Urothelium cell line (cell line): ENCODE measurements at regions not wholly inside any gene's neighbourhood (a gene's known extent, or its start where the extent isn't known, plus 50 kb on each side); places are given as distances from the start of the nearest gene placed in this dataset.
"Not testable (repeated sequence)": the region's sequence is repeated elsewhere in the genome, so short reads cannot be mapped to it uniquely, and the experiment has no call there.

Experiments used
- DNase-seq: peaks from one replicate; pipeline ENCODE4 v3.0.0; 2011; ENCODE audit warnings: low spot score, mixed read lengths
- FAIRE-seq: peaks from 2 replicates; lab custom pipeline; 2011; peaks lifted over from hg19 to GRCh38; lab: Jason Lieb, UNC

DNA sequence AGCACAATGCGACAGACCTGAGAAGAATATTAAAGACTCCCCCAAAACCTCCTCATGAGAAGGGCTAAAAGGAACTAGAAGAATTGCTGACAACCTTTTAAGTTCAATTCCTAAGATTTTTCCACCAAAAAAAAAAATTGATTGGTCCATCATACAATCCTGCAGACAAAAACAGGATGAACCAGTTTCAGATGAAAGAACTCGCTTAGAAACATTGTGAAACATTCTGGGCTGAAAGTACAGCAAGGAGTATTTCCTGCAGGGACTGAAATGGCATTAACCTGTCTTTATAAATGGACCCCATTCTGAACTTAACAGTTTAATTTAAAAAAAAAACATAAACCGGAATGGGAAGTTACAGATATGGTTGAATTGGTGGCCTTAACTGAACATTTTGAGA lies 96.0 kb upstream of the FAM174B start:
- FAIRE-seq: no peak
- no peak for DNase-seq

DNA sequence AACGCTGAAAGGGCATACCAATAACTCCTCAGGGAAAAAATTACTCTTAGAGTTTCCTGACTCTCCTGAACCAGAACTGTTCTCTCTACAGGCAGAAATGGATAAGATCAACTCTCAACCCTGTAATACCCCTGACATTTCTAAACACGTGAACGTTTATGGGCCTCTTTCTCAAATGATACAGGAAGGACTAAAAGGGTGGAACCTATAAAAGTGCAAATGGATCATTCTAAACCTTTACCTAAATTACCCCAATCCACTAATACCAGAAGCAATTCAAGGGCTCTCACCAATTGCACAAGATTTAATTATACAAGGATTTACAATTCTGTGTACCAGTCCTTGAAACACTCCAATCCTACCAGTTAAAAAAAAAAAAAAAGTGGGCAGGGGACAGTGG lies 98.0 kb upstream of the FAM174B start:
- FAIRE-seq: no peak
- DNase-seq: no peak

DNA sequence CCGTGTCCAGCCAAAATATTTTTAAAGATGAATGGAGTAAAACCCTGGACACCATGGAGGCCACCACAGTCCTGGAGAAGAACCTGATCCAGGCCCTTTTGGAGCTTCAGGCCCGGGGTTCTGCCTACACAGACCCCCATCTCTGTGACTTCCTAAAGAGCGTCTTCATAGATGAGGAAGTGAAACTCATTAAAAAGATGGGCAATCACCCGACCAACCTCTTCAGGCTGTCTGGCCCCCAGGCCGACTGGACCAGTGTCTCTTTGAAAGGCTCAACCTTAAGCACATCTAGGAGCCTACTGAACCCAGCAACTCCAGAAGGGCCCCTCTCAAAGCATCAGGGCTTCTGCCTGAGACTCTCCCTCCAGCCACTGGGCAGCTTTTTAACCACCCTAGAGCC lies 107.9 kb upstream of the FAM174B start:
- FAIRE-seq (no peak), DNase-seq (no peak)

DNA sequence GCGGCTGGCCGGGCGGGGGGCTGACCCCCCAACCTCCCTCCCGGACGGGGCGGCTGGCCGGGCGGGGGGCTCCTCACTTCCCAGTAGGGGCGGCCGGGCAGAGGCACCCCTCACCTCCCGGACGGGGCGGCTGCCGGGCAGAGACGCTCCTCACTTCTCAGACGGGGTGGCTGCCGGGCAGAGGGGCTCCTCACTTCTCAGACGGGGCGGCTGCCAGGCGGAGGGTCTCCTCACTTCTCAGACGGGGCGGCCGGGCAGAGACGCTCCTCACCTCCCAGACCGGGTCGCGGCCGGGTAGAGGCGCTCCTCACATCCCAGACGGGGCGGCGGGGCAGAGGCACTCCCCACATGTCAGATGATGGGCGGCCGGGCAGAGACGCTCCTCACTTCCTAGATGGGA lies 112.6 kb upstream of the FAM174B start:
- not testable (repeated sequence) for FAIRE-seq

DNA sequence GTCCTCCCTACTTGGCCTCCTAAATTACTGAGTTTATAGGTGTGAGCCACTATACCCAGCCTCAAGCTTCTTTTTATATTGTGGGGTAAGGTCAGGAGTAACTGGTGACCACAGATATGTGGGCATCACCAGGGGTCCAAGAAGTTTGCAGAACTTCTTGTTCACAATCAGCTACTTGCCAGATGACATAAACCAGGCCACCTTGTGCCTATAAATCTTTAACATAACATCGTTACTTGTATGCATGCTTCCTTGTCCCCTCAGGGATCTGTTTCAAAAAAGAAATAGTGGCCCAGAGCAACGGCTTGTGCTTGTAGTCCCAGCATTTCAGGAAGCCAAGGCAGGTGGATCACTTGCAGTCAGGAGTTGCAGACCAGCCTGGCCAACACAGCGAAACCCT lies 115.1 kb upstream of the FAM174B start:
- FAIRE-seq: no peak
- DNase-seq: no peak

More for the DNA sequence above, 112.6 kb upstream of the FAM174B start:
- not testable (repeated sequence) for DNase-seq

DNA sequence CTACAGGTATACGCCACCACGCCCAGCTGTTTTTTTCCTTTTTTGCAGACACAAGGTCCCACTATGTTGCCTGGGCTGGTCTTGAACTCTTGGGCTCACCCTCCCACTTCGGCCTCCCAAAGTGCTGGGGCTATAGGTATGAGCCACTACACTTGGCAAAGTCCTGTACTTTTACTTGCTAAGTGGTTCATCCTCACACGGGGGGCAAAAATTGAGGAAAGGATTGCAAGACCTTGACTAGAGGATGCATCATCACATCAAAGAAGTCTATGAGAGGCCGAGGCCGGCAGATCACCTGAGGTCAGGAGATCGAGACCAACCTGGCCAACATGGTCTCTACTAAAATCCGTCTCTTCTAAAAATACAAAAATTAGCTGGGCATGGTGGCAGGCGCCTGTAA lies 116.5 kb upstream of the FAM174B start:
- no peak for FAIRE-seq

DNA sequence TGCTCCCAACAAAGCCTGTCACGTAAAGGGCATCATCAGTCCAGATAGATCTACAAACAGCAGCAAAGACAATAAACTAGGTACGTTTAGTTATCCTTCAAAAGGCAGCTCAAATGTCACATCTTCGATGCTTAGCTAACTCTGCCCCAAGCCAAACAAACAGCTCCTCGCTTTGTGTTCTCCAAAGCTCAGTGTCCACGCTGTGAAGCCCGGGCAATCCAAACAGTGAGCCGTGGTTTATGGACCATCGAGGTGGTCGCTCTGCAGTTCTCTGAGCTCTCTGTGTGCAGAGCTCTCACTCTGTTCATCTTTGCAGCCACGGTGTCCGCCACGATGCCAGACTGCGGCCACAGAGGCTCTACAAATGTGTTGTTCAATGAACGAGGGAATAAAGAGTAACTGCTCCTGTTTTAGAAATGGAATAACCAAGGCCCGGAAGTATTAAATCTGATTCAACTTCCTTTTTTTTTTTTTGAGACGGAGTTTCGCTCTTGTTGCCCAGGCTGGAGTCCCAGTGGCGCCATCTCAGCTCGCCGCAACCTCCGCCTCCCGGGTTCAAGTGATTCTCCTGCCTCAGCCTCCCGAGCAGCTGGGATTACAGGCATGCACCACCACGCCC lies 117.2 kb upstream of the FAM174B start:
- FAIRE-seq (no peak), DNase-seq (no peak)

More for the DNA sequence above, 116.5 kb upstream of the FAM174B start:
- no peak for DNase-seq

DNA sequence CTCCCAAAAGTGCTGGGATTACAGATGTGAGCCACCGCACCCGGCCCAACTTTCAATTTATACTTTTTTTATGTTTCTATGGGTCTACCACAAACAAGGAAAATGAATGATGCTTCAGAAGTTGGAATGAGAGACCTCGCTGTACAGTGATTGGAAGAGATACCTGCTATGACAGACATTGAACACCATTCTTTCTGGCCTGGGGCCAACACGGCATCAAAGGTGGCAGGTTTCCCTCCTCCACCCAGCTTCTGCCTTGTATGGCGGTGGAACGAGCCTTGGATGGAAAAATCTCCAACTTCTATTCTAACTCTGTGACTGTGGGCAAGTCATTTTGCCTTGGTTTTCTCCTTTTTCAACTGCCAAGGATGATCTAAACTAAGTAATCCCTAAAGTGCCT lies 117.8 kb upstream of the FAM174B start:
- FAIRE-seq: no peak
- no peak for DNase-seq

DNA sequence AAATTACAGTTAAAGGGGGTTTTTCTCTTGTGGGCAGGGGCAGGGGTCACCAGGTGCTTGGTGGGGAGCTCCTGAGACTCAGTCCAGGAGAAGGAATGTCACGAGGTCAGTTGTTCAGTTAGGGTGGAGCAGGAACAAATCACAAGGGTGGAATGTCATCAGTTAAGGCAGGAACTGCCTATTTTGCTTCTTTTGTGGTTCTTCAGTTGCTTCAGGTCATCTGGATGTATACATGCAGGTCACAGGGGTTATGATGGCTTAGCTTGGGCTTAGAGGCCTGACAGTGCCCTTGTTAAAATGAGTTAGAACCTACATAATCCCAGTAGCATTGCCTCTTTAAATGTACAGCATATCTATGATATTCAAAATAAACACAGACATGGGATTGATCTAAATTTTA lies 120.2 kb upstream of the CHD2 start:
- DNase-seq (no peak), FAIRE-seq (no peak)

DNA sequence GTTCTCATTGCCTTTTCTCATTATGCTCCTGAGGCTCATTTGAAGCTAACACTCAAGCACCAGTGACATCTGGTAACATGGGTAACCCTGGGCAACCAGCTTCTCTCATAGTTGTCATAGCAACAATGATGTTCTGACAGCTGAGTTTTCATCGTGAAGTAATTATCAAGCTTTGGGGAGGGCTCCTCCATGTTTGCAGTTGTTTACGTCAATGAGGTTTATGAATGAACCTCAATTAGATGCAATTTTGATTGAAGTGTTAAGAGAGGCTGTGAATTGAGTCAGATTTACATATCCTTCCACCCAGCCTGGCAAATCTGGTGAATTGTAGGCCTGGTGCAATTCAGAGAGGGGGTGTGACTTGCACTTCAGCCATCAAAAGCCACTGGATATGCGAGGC lies 119.3 kb upstream of the CHD2 start:
- DNase-seq (no peak), FAIRE-seq (no peak)

DNA sequence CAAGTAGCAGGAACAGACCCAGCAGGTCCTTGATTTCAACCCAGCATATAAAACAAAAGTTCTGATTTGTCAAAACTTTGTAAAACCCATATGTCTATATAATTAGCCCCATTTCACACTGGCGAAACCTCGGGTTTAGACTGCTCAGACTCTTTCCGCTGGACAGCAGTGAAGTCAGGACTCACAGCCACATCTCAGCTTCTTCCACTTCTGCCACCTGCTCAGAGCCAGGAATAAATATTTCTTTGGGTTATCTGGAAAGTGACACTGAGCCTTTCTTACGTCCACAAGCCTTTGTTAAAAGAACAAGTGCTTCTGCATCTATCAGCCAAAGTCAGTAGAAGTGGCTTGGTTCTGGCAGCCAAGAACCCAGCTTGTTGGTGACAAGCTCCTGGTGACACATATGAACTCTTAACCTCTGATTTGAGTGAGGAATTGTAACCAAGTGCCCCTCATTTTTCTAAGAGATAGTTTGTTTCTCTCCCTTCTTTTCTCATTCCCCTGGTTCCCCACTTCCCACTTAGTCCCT lies 118.1 kb upstream of the CHD2 start:
- no peak for DNase-seq
- FAIRE-seq: no peak

DNA sequence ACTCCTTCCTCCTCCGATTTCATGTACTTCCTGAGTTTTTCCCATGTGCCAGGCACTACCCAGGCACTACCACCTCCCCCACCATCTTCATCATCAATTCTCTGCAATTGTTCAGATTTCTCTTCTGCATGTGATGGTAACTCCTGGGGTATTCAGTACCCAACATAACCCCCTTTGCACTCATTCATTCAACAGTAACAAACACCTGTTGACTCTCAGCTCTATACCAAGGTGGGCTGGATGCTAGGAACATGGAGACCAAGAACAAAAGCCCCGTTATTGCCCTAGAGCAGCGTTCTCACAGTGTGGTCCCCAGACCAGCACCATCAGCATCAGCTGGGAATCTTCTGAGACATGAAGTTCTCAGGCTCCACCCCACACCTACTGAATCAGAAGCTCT lies 113.0 kb upstream of the CHD2 start:
- DNase-seq: no peak
- FAIRE-seq: no peak

DNA sequence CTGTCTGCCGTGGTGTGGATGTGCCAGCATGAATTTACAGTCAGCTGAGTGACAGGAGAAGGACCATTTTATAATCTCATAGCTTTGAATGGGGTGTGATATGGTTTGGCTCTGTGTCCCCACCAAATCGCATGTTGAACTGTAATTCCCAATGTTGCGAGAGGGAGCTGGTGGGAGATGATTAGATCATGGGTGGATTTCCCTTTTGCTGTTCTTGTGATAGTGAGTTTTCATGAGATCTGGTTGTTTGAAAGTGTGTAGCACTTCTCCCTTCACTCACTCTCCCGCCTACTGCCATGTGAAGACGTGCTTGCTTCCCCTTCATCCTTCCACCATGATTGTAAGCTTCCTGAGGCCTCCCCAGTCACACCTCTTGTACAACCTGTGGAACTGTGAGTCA lies 111.9 kb upstream of the CHD2 start:
- FAIRE-seq (peak; percentile 76), DNase-seq (no peak)

DNA sequence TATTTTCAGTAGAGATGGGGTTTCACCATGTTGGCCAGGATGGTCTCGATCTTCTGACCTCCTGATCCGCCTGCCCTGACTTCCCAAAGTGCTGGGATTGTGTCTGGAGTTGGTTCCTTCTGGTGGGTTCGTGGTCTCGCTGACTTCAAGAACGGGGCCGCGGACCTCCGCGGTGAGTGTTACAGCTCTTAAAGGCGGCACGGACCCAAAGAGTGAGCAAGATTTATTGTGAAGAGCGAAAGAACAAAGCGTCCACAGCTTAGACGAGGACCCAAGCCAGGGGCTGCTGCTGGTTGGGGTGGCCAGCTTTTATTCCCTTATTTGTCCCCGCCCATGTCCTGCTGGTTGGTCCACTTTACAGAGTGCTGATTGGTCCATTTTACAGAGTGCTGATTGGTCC lies 111.3 kb upstream of the CHD2 start:
- not testable (repeated sequence) for FAIRE-seq, DNase-seq

DNA sequence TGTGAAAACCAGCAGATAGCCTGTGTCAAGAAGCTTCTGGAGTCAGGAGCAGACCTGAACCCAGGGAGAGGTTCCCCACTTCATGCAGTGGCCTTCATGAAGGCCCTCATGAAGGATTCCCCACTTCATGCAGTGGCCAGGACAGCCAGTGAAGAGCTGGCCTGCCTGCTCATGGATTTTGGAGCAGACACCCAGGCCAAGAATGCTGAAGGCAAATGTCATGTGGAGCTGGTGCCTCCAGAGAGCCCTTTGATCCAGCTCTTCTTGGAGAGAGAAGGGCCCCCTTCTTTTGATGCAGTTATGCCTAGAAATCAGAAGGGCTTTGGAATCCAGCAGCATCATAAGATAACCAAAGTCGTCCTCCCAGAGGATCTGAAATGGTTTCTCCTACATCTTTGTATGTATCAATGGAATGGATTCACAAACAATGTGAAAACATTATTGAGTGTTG lies 103.9 kb upstream of the CHD2 start:
- no peak for DNase-seq
- no peak for FAIRE-seq

DNA sequence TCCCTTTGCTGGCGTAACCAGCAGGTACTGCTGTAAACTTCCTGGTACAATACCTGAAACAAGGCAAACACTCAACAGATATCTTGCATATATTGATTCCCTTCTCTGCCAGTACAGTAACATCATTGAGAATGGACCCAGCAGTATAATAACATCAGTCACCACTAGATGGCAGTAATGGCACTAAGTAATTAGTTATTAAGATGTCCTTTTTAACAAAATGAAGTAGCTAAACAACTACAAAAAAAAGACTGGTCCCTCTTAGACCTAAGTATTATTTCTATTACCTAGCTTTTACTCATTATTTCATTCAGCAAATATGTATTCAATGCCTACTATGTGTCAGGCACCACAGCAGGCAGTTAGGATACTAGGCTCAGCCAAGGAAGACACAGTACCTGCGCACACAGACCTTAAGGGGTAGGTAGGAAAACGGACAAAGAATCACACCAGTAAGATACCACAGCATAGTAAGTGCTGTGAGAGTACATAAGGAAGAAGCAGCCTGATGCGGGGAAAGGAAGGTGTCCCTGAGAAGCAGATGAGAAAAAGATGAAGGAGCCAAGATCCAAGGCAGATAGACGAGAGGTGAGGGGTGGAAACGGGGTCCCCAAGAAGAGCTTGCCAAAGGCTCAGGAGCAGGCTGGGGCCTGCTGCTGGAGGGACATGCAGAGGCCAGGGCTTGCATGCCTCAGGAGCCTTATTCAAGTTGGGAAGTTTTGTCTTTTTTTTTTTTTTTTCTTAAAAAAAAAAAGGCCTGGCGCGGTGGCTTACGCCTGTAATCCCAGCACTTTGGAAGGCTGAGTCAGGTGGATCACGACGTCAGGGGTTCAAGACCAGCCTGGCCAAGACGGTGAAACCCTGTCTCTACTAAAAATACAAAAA lies 102.7 kb upstream of the CHD2 start:
- peak; percentile 41 for DNase-seq
- FAIRE-seq: no peak

DNA sequence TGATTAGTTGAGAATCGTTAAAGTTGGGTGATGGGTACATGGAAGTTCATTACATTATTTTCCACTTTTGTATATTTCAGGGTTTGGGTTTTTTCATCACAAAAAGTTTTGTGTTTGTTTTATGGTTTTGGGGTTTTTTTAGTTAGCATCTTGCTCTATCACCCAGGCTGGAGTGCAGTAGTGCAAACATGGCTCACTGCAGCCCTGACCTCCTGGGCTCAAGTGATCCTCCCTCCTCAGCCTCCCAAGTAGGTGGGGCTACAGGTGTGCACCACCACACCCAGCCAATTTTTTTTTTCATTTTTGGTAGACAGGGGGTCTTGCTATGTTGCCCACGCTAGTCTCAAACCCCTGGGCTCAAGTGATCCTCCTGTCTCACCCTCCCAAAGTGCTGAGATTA lies 100.1 kb upstream of the CHD2 start:
- FAIRE-seq: no peak
- DNase-seq: no peak

DNA sequence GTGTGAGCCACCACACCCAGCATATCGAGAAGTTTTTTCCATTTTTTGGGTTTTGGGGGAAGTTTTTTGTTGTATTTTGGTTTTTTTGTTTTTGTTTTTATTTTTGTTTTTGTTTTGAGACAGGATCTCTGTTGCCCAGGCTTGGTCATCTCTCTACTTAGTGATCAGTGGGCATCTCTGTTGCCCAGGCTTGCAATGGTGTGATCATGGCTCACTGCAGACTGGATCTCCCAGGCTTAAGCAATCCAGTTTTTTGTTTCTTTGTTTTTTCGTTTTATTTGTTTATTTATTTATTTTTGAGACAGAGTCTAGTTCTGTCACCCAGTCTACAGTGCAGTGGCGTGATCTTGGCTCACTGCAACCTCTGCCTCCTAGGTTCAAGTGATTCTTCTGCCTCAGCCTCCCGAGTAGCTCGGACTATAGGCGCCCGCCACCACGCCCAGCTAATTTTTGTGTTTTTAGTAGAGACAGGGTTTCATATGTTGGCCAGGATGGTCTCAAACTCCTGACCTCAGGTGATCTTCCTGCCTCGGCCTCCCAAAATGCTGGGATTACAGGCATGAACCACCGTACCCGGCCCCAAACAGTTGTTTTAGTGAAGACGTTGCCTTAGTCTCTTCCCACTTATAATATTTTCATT lies 99.6 kb upstream of the CHD2 start:
- DNase-seq, FAIRE-seq: not testable (repeated sequence)

DNA sequence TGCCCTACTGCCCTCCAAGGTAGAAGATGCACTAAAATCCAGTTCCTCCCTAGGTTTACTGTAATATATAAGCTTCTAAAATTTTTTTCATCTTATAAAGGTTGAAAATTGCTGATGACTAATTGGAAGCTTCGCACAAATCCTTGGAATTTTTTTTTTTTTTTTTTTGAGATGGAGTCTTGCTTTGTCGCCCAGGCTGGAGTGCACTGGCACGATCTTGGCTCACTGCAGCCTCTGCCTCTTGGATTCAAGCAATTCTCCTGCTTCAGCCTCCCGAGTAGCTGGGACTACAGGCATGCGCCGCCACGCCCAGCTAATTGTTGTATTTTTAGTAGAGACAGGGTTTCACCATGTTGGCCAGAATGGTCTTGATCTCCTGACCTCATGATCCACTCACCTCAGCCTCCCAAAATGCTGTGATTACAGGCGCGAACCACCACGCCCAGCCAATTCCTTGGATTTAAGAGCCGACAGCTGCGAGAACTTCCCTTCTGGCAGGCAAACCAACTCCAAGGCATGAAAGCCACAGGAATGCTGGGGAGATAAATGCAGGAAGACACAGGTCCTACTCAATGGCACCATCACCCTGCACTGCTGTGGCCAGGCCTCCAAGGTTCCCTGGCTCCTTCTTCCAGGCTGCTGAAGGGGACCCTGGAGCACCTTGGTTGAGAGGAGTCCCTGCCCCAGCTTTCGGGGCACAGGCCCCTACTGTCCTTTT lies 98.9 kb upstream of the CHD2 start:
- DNase-seq: peak; percentile 77

DNA sequence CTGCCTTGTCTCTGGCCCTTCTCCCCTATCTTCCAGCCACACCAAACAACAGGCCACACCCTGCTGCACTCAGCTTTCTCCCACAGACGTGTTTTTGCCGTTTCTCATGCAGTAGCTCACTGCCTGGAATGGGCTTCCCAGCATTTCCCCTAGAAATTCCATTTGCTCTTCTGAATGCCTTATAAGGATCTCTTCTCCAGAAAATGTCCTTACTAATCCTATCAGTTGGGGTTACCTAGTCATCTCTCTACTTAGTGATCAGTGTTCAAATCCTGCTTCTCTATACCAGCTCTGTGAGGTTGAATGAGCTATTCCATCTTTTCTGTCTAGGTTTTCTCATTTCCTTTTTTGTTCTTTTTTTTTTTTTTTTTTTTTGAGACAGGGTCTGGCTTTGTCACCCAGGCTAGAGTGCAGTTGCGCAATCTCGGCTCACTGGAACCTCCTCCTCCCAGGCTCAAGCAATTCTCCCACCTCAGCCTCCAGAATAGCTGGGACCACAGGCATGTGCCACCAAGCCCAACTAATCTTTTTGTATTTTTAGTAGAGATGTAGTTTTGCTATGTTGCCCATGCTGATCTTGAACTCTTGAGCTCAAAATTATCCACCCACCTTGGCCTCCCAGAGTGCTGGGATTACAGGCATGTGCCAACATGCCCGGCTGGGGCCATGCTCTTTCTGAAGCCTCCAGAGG lies 98.2 kb upstream of the CHD2 start:
- DNase-seq (peak; percentile 63), FAIRE-seq (no peak)

More for the DNA sequence above, 98.9 kb upstream of the CHD2 start:
- not testable (repeated sequence) for FAIRE-seq
